ENCODE measurements at regions not wholly inside any gene's neighbourhood (a gene's known extent, or its start where the extent isn't known, plus 50 kb on each side); places are given as distances from the start of the nearest gene placed in this dataset.

GRCh38 chr6:132213191-132213590 lies 188.1 kb downstream of the MOXD1 start:
- Histone ChIP-seq H3K4me3 (no peak overlapping the region), H3K9me3 (no peaks in the 10 kb centered on the region), H3K4me1 (ENCODE audit: control insufficient read depth in 1 of 2, low read depth in 2 of 2) (no peaks in the 10 kb centered on the region), H3K27ac (no peak overlapping the region), H3K36me3 (no peaks in the 10 kb centered on the region), H3K27me3 (replicated peaks; ENCODE audit: insufficient read depth) (no peaks in the 10 kb centered on the region)
- DNase-seq (ENCODE audit: low spot score), result no peak
- no peak for ATAC-seq (ENCODE audit: insufficient number of reproducible peaks, low FRiP score, low read depth)
- TF ChIP-seq, protein P1, sequence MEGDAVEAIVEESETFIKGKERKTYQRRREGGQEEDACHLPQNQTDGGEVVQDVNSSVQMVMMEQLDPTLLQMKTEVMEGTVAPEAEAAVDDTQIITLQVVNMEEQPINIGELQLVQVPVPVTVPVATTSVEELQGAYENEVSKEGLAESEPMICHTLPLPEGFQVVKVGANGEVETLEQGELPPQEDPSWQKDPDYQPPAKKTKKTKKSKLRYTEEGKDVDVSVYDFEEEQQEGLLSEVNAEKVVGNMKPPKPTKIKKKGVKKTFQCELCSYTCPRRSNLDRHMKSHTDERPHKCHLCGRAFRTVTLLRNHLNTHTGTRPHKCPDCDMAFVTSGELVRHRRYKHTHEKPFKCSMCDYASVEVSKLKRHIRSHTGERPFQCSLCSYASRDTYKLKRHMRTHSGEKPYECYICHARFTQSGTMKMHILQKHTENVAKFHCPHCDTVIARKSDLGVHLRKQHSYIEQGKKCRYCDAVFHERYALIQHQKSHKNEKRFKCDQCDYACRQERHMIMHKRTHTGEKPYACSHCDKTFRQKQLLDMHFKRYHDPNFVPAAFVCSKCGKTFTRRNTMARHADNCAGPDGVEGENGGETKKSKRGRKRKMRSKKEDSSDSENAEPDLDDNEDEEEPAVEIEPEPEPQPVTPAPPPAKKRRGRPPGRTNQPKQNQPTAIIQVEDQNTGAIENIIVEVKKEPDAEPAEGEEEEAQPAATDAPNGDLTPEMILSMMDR (IDR thresholded peaks at IDR 0.05), result no peak

DNA sequence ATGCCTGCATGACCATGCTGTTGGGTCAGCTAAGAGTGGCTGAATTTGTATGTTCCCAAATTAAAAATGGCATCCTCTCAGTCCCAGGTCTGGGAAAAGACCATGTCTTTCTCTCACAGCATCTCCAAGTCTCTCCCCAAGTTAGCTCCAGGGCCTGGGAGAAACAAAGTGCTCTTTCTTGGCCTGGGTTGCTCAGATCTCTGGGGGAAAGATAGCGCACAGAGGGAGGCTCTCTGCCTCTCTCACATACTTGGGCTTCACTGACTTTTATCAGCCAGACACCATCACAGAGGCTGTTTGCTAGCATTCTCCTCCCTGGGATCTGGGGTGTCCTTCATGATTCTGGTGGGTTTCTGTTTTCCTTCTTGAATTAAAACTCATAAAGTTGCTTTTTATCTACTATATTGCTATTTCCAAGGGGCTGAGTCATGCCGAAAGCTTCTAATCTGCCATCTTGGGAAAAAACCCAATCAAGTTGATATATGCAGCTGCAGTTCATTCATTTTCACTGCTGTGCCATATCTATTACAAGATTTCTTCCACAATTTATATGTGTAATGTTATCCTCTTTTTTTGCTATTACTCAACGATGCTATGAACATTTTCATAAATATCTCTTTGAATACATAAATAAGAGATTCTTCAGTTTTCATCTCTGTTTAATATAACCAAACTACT lies 190.2 kb downstream of the MOXD1 start:
- Histone ChIP-seq H3K27me3 (replicated peaks; ENCODE audit: insufficient read depth) (no peaks in the 10 kb centered on the region), H3K9me3 (no peaks in the 10 kb centered on the region), H3K27ac (no peak overlapping the region), H3K4me3 (no peak overlapping the region), H3K36me3 (no peaks in the 10 kb centered on the region), H3K4me1 (ENCODE audit: control insufficient read depth in 1 of 2, low read depth in 2 of 2) (no peaks in the 10 kb centered on the region)
- no peak for ATAC-seq (ENCODE audit: insufficient number of reproducible peaks, low FRiP score, low read depth)
- no peak for DNase-seq (ENCODE audit: low spot score)
- TF ChIP-seq, protein P1 (IDR thresholded peaks at IDR 0.05), result no peak

DNA sequence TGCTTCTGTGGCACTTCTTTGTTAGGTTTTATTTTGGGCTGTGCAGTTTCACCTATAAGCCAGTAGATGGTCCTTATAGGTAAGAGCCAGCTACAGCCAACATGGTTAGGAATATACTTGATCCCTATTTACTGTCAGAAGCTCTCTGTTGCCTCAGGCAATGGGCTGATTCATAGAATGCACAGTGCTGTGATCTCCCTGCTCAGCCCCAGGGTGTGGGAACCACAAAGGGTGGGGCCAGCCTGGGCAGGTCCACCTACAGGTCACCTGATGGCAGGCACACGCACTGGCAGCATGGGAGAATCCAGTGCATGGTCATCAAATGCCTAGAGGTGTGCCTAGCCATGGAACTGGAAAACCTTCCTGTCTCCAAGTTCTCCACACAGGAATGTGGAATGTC lies 191.9 kb downstream of the MOXD1 start:
- Histone ChIP-seq H3K27me3 (replicated peaks; ENCODE audit: insufficient read depth) (no peaks in the 10 kb centered on the region), H3K9me3 (no peaks in the 10 kb centered on the region), H3K27ac (no peak overlapping the region), H3K4me1 (ENCODE audit: control insufficient read depth in 1 of 2, low read depth in 2 of 2) (no peaks in the 10 kb centered on the region), H3K4me3 (no peak overlapping the region), H3K36me3 (no peaks in the 10 kb centered on the region)
- TF ChIP-seq, protein P1 (IDR thresholded peaks at IDR 0.05), result no peak
- no peak for DNase-seq (ENCODE audit: low spot score)
- no peak for ATAC-seq (ENCODE audit: insufficient number of reproducible peaks, low FRiP score, low read depth)

DNA sequence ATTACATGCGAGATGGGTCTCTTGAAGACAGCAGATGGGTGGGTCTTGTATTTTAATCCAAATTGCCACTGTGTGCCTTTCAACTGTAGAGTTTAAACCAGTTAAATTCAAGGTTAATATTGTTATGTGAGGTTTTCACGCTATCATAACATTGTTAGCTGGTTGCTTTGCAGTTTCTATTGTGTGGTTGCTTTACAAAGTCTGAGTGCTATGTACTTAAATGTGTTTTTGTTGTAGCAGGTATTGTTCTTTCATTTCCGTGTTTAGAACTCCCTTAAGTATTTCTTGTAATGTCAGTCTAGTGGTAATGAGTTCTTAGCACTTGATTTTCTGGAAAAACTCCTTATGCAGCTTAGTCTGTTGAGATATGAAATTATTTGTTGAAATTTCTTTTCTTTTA lies 193.3 kb downstream of the MOXD1 start:
- TF ChIP-seq, protein P1 (IDR thresholded peaks at IDR 0.05), result no peak
- ATAC-seq (ENCODE audit: insufficient number of reproducible peaks, low FRiP score, low read depth) (no peak), DNase-seq (ENCODE audit: low spot score) (no peak)
- peaks cover 0 to 5% of the 10 kb centered on the region in 2 donors for H3K4me1 ChIP-seq (ENCODE audit: control insufficient read depth in 1 of 2, low read depth in 2 of 2)
- H3K9me3 ChIP-seq, result no peaks in the 10 kb centered on the region
- no peak overlapping the region for H3K27ac ChIP-seq
- H3K4me3 ChIP-seq, result no peak overlapping the region
- no peaks in the 10 kb centered on the region for H3K36me3 ChIP-seq
- no peaks in the 10 kb centered on the region for H3K27me3 ChIP-seq (replicated peaks; ENCODE audit: insufficient read depth)

- ATAC-seq (ENCODE audit: insufficient number of reproducible peaks, low FRiP score, low read depth) (no peak), DNase-seq (ENCODE audit: low spot score) (no peak)
- no peak overlapping the region for H3K27ac ChIP-seq
- H3K36me3 ChIP-seq, result no peaks in the 10 kb centered on the region
- peaks cover 0 to 12% of the 10 kb centered on the region in 2 donors for H3K4me1 ChIP-seq (ENCODE audit: control insufficient read depth in 1 of 2, low read depth in 2 of 2)
- TF ChIP-seq, protein P1 (IDR thresholded peaks at IDR 0.05), result no peak
- H3K9me3 ChIP-seq, result no peaks in the 10 kb centered on the region
- H3K27me3 ChIP-seq (replicated peaks; ENCODE audit: insufficient read depth), result no peaks in the 10 kb centered on the region
- no peak overlapping the region for H3K4me3 ChIP-seq
These were observed 195.3 kb downstream of the MOXD1 start for GRCh38 chr6:132205946-132206345.

Data from thoracic aorta (tissue), 2 donors.